NCI-H2107 (cell line): ENCODE measurements at regions not wholly inside any gene's neighbourhood (a gene's known extent, or its start where the extent isn't known, plus 50 kb on each side); places are given as distances from the start of the nearest gene placed in this dataset.

Experiments
- DNase-seq: peaks from one replicate; lab custom pipeline; 2025; lab: John Stamatoyannopoulos, UW

DNA sequence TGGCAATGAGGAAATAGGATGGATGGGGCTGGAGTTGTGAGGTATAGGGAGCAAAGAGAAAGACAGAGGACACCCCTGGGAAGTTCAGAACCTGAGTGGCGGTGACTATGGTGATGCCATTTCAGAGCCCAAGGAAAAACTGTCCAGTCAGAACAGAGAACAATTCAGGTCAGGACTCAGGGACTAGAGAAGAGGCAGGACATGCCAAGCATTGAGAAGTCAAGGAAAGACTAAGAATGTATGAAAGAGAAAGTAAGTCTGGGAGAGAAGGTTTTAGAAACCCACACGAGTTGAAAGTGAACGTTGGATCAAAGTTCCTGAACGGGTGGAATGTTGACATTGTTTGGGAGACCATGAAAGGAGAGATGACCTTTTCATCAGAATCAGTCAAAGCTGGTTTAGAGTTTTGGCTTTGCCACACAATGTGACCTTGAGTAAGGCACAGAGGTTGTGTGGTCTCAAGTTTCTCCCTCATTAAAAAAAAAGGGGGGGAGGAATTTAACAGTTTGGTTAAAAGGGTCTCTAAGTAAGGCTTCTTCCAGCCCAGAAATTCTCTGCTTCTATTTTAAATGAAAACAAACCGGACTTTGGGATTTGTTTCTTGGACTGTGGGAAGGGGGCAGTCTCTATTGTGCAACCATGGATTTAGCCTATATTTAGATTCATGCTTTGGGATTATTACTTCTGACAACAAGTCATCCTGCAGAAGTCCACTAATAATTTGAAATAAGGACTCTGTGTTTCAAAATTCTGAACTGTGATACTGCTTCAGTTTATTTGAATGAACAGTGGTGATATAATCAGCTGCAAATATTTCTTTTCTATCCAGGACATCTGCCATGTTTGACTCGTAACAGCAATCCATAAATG, 315.9 kb upstream of the TBL1XR1 start:
- no peak for DNase-seq

- no peak for DNase-seq
Observed at GRCh38 chr3:177513815-177514610, 316.7 kb upstream of the TBL1XR1 start.

DNA sequence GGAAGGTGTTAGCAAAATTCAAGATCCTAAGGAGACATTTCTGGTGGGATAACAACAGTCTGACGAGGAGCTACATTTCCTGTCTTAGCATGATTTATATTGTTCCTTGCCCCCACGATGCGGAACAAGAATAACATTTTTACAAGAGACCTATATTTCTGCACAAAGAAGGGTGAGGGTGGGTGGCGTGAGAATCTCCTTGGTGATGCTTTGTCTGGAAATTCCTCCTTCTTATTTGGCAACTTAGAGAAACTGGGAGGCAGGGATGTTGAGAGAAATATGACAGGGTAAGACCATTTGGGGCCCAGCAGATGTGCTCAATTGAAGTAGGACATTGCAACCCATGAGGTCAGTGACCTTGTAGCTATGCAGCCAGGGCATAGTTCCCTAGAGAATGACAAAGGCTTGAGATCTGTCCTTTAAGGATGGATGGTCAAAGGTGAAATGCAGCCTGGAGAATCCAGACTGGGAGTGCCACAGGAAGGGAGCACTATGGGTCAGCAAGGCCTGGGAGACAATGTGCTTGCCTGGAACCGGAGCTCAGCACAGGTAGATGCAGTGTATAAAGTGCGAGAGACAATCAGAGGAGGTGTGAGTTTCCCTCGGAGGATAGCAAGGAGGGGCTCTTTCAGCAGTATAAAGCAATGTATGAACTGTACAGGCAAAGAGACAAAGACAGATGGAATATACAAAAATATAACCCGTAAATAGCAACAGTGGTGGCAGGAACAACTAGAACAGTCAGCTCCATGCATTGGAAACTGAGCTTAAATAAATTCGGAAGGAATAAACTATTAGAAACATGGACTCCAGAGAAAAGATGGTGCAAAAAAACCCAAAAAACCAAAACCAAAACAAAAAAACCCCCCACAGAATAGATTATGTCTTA, 317.6 kb upstream of the TBL1XR1 start:
- no peak for DNase-seq

DNA sequence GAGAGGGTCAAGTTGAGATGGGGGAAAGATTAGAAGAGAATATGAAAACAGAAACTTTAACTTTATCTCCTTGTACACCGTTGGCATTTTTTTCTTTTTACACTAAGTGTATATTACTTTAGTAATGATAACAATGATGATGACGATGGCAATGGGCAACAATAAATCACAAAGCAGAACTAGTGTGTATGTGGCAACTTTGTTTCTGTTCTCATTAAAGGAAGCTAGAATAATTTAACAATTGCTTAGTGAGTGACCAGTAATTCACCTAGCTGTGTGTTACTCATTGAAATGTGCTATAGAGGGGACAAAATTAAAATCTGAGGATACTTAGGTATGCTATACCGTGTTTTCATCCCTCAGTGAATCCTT, 318.5 kb upstream of the TBL1XR1 start:
- DNase-seq = no peak

DNA sequence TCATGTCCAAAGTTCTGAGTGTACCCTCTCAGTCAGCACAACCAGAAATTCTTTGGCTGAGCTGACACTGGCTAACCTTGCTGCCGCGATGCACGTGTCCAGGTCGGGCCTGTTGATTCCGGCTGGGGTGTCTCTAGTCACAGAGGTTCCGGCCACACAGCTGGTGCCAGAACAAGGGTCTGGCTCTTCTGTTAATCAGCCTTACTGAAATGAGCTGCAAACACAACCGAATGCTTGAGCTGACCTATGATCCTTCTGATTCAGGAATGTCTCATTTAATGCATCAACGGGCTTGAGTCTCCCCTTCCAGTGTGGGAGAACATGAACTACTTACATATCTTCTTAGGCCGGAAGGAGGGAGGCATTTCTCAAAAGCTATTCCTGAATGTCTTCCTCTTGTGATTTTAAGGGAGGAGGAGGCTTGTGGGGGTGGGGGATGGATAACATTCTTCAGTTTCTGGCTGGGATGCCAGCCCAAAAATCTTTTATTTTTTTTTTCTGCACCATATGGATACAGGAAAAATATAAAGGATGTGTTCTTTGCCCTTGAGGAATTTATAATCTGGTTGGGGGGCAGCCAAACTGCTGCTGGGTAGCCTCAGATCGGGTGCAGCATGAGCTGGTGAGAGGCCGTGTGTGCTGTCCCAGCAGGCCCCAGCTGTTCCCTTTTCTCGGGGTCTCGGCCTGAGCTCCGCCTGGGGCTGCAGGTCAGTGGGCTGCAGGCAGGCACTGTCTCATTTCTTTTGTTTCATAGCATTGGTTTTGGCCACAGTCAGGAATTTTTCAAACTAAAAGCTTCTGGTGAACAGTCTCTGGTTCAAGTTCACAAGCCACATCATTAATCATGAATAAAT, 319.1 kb upstream of the TBL1XR1 start:
- no peak for DNase-seq

GRCh38 chr3:177517906-177518305, 320.6 kb upstream of the TBL1XR1 start:
- DNase-seq = no peak

DNA sequence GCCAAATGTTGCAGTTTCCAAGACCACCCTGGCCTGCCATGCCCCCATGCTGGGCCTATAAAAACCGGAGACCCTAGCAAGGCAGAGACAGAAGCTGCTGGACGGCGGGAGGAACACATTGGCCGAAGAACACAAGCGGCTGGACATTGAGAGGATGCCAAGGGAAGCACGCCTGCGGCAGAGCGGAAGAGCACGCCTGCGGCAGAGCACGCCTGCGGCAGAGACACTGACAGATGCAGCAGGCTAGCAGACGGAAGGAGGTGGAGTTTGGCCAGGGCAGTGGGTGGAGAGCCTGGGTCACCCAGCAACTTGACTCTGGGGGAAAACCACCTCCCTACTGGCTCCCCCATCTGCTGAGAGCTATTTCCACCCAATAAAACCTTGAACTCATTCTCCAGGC, 322.3 kb upstream of the TBL1XR1 start:
- no peak for DNase-seq

- DNase-seq = no peak
Observed at GRCh38 chr3:177521305-177521704, 324.0 kb upstream of the TBL1XR1 start.

- no peak for DNase-seq
Observed at GRCh38 chr3:177522051-177522450, 324.8 kb upstream of the TBL1XR1 start.

GRCh38 chr3:177523067-177523675, 325.9 kb upstream of the TBL1XR1 start:
- DNase-seq = no peak

DNA sequence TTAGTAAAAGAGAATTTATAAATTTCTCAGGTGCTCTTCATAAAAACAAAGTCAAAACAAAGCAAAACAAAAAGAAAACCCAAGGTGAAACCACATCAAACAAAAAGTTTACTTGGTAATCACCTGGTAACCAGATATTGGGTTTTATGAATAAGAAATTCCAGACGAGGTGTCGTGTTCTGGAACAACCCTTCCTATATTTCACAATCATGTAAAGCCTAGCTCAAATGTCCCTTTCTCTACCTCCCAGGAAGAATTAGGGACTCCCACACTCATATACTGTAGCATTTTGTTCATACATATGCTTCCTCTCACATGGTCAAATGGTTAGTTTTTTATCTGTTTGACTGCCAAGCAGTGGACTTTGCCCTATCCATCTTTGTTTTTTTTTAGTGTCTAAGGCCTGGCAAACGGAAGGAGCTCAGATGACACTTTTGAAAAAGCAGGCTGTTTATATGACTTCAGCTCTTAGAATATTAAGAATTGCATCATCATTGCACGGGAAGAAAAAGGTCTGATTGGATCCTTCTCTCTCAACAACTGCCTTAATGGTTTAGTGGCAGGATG, 326.7 kb upstream of the TBL1XR1 start:
- DNase-seq = peak; percentile 90

DNA sequence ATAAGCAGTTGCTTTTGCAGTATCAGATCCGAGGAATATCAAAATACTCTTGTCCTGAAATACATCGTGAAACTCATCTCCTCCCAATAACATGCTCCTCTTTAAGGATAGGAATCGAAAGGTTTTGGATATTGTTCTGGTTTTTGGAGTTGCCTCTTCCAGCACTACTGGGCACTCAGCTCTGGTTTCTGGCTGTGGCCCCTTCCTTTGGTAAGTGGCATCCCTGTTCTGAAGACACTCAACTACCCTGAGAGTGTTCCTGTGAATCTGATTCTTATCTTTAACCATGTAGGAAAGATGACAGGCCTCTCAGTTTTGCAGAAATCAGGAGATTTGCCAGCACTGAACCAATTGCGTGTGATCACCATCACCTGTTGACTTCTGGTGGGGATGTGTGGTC, 327.5 kb upstream of the TBL1XR1 start:
- no peak for DNase-seq

- DNase-seq = no peak
Observed at GRCh38 chr3:177525414-177525813, 328.1 kb upstream of the TBL1XR1 start.

GRCh38 chr3:177525987-177526712, 328.9 kb upstream of the TBL1XR1 start:
- DNase-seq = no peak

DNA sequence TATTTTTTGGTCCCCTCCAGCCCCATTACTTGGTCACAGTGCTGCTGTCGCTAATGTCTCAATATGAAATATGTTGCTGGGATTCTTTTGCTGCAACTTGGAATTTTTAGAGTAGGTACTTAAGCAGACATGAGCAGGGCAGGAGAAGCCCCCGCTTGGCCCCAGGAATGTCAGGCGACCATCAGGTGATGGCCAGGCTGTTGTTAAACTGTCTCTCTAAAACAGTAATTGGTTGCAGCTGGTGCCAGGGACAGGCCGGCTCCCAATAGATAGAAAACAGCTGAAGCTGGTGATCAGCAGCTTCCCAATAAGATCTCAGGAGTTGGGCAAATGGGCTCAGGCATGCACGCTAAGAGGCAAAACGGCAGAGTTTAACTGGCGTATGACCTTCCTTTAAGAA, 329.9 kb upstream of the TBL1XR1 start:
- no peak for DNase-seq

GRCh38 chr3:177528306-177529070, 331.2 kb upstream of the TBL1XR1 start:
- no peak for DNase-seq

GRCh38 chr3:177529071-177529550, 331.8 kb upstream of the TBL1XR1 start:
- no peak for DNase-seq

DNA sequence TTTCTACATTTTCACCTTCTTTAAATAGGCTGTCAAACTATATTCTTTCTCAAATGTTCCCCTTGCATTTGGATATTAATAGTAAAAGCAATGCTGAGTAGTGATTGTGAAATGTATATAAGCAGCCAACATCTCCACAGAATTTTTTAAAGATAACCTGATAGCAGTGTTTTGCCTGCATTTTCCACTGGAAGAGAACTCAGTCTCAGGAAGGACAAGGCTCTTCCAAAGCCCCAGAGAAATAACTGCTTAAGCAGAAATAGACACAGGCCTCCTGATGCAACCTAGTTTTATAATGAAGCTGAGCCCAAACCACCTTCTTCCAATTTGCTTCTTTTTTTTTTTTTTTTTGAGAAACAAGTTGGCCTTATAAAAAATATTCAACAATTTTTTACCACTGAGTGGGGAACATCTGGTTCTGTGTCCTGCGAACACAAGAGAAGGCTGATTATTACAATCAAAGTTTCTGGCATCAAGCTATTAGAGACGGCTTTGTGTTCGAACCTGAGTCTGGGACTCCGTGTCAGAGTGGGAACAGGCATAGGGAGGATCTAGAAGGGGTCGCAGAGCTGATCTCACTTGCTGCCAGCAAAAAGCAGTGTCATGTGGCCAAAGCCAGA, 332.5 kb upstream of the TBL1XR1 start:
- DNase-seq = no peak
